ENCODE measurements at regions not wholly inside any gene's neighbourhood (a gene's known extent, or its start where the extent isn't known, plus 50 kb on each side); places are given as distances from the start of the nearest gene placed in this dataset.

GRCh38 chr19:28142258-28142657, 1070.7 kb downstream of the UQCRFS1 start:
- TF ChIP-seq, protein P1, sequence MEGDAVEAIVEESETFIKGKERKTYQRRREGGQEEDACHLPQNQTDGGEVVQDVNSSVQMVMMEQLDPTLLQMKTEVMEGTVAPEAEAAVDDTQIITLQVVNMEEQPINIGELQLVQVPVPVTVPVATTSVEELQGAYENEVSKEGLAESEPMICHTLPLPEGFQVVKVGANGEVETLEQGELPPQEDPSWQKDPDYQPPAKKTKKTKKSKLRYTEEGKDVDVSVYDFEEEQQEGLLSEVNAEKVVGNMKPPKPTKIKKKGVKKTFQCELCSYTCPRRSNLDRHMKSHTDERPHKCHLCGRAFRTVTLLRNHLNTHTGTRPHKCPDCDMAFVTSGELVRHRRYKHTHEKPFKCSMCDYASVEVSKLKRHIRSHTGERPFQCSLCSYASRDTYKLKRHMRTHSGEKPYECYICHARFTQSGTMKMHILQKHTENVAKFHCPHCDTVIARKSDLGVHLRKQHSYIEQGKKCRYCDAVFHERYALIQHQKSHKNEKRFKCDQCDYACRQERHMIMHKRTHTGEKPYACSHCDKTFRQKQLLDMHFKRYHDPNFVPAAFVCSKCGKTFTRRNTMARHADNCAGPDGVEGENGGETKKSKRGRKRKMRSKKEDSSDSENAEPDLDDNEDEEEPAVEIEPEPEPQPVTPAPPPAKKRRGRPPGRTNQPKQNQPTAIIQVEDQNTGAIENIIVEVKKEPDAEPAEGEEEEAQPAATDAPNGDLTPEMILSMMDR (conservative IDR thresholded peaks at IDR 0.05; ENCODE audit: low read depth, low read length): no peak
- TF ChIP-seq EZH2 (IDR thresholded peaks at IDR 0.05; ENCODE audit: borderline replicate concordance, low read depth, low read length, poor library complexity, severe bottlenecking): no peak
